ENCODE measurements at regions not wholly inside any gene's neighbourhood (a gene's known extent, or its start where the extent isn't known, plus 50 kb on each side); places are given as distances from the start of the nearest gene placed in this dataset.

DNA sequence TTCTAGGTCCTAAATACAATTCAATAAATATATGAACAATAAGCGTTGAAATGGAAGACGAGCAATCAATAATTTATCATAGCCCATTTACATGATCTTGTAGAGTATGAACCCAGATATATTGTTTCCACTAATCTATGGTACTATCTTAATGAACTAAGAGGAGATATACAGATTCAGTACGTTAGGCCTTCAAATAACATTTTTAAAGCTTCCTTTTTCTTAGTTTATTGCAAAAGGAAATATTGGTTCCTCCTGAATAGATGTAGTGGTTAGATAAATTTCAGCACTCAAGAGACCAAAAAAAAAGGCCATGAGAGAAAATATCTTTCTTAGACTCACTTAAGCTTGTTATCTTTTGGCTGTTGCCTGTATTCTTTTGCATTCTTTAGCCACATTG is 147.5 kb upstream of the PITX2 start:
- H3K4me1 ChIP-seq (ENCODE audit: control insufficient read depth, insufficient read depth, low read length) = no peaks in the 10 kb centered on the region
- no peaks in the 10 kb centered on the region for H3K9me3 ChIP-seq (replicated peaks; ENCODE audit: control insufficient read depth, insufficient read depth, low read length)
- H3K9ac ChIP-seq (ENCODE audit: control insufficient read depth, insufficient read depth, low read length) = no peak overlapping the region
- H3K27me3 ChIP-seq (replicated peaks in 1 of 2; ENCODE audit: control insufficient read depth in 2 of 2, insufficient read depth in 2 of 2, low read length in 1 of 2) = no peaks in the 10 kb centered on the region
- RAD21 ChIA-PET (ENCODE audit: unreplicated experiment) = no interaction called here
- no peak overlapping the region for H3K4me3 ChIP-seq
- no peak for ATAC-seq
- SMC1A ChIA-PET (ENCODE audit: uncharacterized antibody, unreplicated experiment) = no interaction called here
- no peak for TF ChIP-seq HCFC1 (IDR thresholded peaks at IDR 0.05; ENCODE audit: low read length)
- TF ChIP-seq ESRRA (IDR thresholded peaks at IDR 0.05; ENCODE audit: low read length) = no peak
- TF ChIP-seq MEF2B (IDR thresholded peaks at IDR 0.05; ENCODE audit: partially characterized antibody, poor library complexity, severe bottlenecking) = no peak
- no peak for TF ChIP-seq KDM1A (IDR thresholded peaks at IDR 0.05; ENCODE audit: borderline replicate concordance)
- TF ChIP-seq, protein P1, sequence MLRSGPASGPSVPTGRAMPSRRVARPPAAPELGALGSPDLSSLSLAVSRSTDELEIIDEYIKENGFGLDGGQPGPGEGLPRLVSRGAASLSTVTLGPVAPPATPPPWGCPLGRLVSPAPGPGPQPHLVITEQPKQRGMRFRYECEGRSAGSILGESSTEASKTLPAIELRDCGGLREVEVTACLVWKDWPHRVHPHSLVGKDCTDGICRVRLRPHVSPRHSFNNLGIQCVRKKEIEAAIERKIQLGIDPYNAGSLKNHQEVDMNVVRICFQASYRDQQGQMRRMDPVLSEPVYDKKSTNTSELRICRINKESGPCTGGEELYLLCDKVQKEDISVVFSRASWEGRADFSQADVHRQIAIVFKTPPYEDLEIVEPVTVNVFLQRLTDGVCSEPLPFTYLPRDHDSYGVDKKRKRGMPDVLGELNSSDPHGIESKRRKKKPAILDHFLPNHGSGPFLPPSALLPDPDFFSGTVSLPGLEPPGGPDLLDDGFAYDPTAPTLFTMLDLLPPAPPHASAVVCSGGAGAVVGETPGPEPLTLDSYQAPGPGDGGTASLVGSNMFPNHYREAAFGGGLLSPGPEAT (IDR thresholded peaks at IDR 0.05; ENCODE audit: low read depth) = no peak
- no peak for TF ChIP-seq PAX8 (IDR thresholded peaks at IDR 0.05)
- TF ChIP-seq CBX5 (IDR thresholded peaks at IDR 0.05; ENCODE audit: low read depth) = no peak
- TF ChIP-seq YY1 (IDR thresholded peaks at IDR 0.05; ENCODE audit: low read depth, low read length) = no peak
- TF ChIP-seq DPF2 (IDR thresholded peaks at IDR 0.05) = no peak
- TF ChIP-seq, protein P2, sequence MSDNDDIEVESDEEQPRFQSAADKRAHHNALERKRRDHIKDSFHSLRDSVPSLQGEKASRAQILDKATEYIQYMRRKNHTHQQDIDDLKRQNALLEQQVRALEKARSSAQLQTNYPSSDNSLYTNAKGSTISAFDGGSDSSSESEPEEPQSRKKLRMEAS (IDR thresholded peaks at IDR 0.05; ENCODE audit: low read depth, low read length) = no peak
- TF ChIP-seq IRF4 (IDR thresholded peaks at IDR 0.05; ENCODE audit: low read depth, low read length) = no peak
- TF ChIP-seq CHD1 (IDR thresholded peaks at IDR 0.05; ENCODE audit: low read depth, low read length) = no peak
- no peak overlapping the region for H2AFZ ChIP-seq (ENCODE audit: control insufficient read depth, low read depth, low read length)
- H3K27ac ChIP-seq (ENCODE audit: control insufficient read depth, insufficient read depth) = no peak overlapping the region
- no peak for DNase-seq (ENCODE audit: low read depth, low spot score)
- 33% methylated on average over 3 of the region's 3 CpGs for WGBS (ENCODE audit: insufficient coverage, insufficient replicate concordance, low lambda C conversion rate, missing lambda C conversion rate)
- intact Hi-C loops (cut with micrococcal nuclease; ENCODE audit: unreplicated experiment) (no loop called here), in situ Hi-C loops (cut with MboI) (no loop called here)
- POLR2A ChIA-PET = no interaction called here
- no peaks in the 10 kb centered on the region for H3K36me3 ChIP-seq (ENCODE audit: control insufficient read depth in 2 of 2, insufficient read depth in 2 of 2, low read length in 1 of 2)
- FAIRE-seq = no peak
- no TSS peak for BruUV-seq (replicated peaks)
- CTCF ChIA-PET = no interaction called here
- H4K20me1 ChIP-seq (ENCODE audit: control insufficient read depth, insufficient read depth) = no peaks in the 10 kb centered on the region
- no peaks in the 10 kb centered on the region for H3K79me2 ChIP-seq (ENCODE audit: control insufficient read depth, insufficient read depth, low read length)
- H3K4me2 ChIP-seq (ENCODE audit: control insufficient read depth, insufficient read depth) = no peak overlapping the region
